ENCODE measurements at regions not wholly inside any gene's neighbourhood (a gene's known extent, or its start where the extent isn't known, plus 50 kb on each side); places are given as distances from the start of the nearest gene placed in this dataset.

GRCh38 chr18:55869556-55870501 lies 281.8 kb upstream of the TCF4 start:
- H3K36me3 Mint-ChIP-seq: no peaks in the 10 kb centered on the region

DNA sequence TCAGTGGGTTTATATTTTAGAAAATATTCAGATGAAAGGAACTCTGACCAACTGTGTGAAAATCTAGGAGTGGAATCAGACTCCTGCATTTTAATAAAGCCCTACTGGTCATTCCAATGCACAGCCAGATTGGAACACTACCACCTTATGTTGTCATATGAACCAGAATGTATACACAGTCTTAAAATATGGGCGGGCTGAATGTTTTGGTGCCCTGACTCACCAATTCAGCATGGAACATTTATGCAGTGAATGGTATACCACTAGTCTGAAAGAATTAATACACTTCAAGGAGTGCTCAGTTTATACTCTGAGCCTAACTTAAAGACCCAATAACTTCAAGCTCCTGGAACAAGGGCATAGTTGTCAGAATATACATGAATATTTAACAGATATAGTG lies 280.9 kb upstream of the TCF4 start:
- Mint-ChIP-seq H3K27me3 (no peaks in the 10 kb centered on the region), H3K36me3 (no peaks in the 10 kb centered on the region), H3K4me3 (no peak overlapping the region), H3K9me3 (no peaks in the 10 kb centered on the region), H3K4me1 (no peaks in the 10 kb centered on the region), H3K27ac (no peak overlapping the region)

More at GRCh38 chr18:55869556-55870501, 281.8 kb upstream of the TCF4 start:
- Mint-ChIP-seq H3K4me1 (no peaks in the 10 kb centered on the region), H3K27me3 (no peaks in the 10 kb centered on the region), H3K9me3 (no peaks in the 10 kb centered on the region), H3K4me3 (no peak overlapping the region), H3K27ac (no peak overlapping the region)

- Mint-ChIP-seq H3K27ac (no peak overlapping the region), H3K36me3 (no peaks in the 10 kb centered on the region), H3K4me1 (no peaks in the 10 kb centered on the region), H3K9me3 (no peaks in the 10 kb centered on the region), H3K27me3 (no peaks in the 10 kb centered on the region), H3K4me3 (no peak overlapping the region)
These were observed 278.9 kb upstream of the TCF4 start for GRCh38 chr18:55866886-55867285.

GRCh38 chr18:55866006-55866405 lies 278.0 kb upstream of the TCF4 start:
- H3K9me3 Mint-ChIP-seq: no peaks in the 10 kb centered on the region
- H3K4me1 Mint-ChIP-seq: no peaks in the 10 kb centered on the region
- H3K27me3 Mint-ChIP-seq: no peaks in the 10 kb centered on the region
- H3K4me3 Mint-ChIP-seq: no peak overlapping the region
- H3K27ac Mint-ChIP-seq: no peak overlapping the region
- H3K36me3 Mint-ChIP-seq: no peaks in the 10 kb centered on the region

- no peak overlapping the region for H3K4me3 Mint-ChIP-seq
- H3K9me3 Mint-ChIP-seq: no peaks in the 10 kb centered on the region
- H3K4me1 Mint-ChIP-seq: no peaks in the 10 kb centered on the region
- H3K27me3 Mint-ChIP-seq: peaks cover 7% of the 10 kb centered on the region
- H3K27ac Mint-ChIP-seq: no peak overlapping the region
- H3K36me3 Mint-ChIP-seq: no peaks in the 10 kb centered on the region
These were observed 276.3 kb upstream of the TCF4 start for GRCh38 chr18:55864281-55864680.

DNA sequence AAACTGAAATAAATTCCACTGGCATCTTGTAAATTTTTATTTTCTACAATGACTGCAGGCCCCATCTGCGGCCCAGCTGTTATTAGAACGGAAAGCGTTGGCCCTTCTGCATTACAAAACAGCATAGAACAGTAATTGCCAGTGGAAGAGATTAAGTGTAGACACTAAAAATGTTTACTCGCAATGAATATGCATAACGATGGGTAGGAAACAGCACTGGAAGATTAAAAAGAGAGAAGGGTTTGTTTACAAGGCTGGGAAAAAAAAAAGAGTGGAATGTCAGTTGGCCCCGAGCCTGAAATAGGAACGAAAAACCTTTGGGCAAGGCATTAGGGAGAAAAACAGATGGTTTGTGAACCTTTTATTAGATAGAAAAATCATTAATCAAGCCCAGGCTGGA lies 275.9 kb upstream of the TCF4 start:
- H3K4me3 Mint-ChIP-seq: no peak overlapping the region
- peaks cover 11% of the 10 kb centered on the region for H3K27me3 Mint-ChIP-seq
- H3K27ac Mint-ChIP-seq: no peak overlapping the region
- H3K9me3 Mint-ChIP-seq: no peaks in the 10 kb centered on the region
- no peaks in the 10 kb centered on the region for H3K36me3 Mint-ChIP-seq
- no peaks in the 10 kb centered on the region for H3K4me1 Mint-ChIP-seq

- H3K27ac Mint-ChIP-seq: no peak overlapping the region
- H3K4me1 Mint-ChIP-seq: no peaks in the 10 kb centered on the region
- H3K9me3 Mint-ChIP-seq: no peaks in the 10 kb centered on the region
- no peaks in the 10 kb centered on the region for H3K36me3 Mint-ChIP-seq
- no peak overlapping the region for H3K4me3 Mint-ChIP-seq
- peaks cover 11% of the 10 kb centered on the region for H3K27me3 Mint-ChIP-seq
These were observed 275.4 kb upstream of the TCF4 start for GRCh38 chr18:55863391-55863706.

GRCh38 chr18:55862693-55863390 lies 274.9 kb upstream of the TCF4 start:
- Mint-ChIP-seq H3K27me3 (peaks cover 11% of the 10 kb centered on the region), H3K27ac (no peak overlapping the region), H3K4me3 (no peak overlapping the region), H3K4me1 (no peaks in the 10 kb centered on the region), H3K9me3 (no peaks in the 10 kb centered on the region), H3K36me3 (no peaks in the 10 kb centered on the region)

DNA sequence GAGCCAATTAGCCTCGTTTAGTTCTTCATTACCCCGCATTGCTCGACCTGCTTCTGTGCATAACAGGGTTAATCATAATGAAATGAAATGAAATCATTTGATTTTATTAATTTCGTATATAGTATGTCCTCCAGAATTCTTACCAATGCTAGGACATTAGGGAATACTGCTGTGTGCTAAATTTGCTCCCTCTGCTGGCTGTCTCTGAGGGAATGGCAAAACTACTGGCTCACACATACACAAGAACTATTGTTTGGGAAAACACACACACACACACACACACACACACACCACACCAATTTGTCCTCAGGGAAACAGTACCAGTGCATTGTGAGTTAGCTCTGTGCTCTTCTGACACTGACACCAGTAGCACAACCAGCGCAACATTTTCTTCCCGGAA lies 273.3 kb upstream of the TCF4 start:
- Mint-ChIP-seq H3K36me3 (no peaks in the 10 kb centered on the region), H3K4me1 (no peaks in the 10 kb centered on the region), H3K4me3 (no peak overlapping the region), H3K9me3 (no peaks in the 10 kb centered on the region), H3K27me3 (peaks cover 11% of the 10 kb centered on the region), H3K27ac (no peak overlapping the region)

GRCh38 chr18:55858661-55859515 lies 270.9 kb upstream of the TCF4 start:
- Mint-ChIP-seq H3K36me3 (peaks cover 2% of the 10 kb centered on the region), H3K27ac (no peak overlapping the region), H3K27me3 (peaks cover 11% of the 10 kb centered on the region), H3K4me1 (no peaks in the 10 kb centered on the region), H3K9me3 (peaks cover 0 to 3% (median 0%) of the 10 kb centered on the region in 3 donors), H3K4me3 (peak overlapping the region in 1 of 4 donors; percentile 9)

- no peaks in the 10 kb centered on the region for H3K4me1 Mint-ChIP-seq
- H3K9me3 Mint-ChIP-seq: peaks cover 0 to 3% (median 0%) of the 10 kb centered on the region in 3 donors
- peaks cover 2% of the 10 kb centered on the region for H3K36me3 Mint-ChIP-seq
- H3K27ac Mint-ChIP-seq: peak overlapping the region in 1 of 3 donors; percentile 59
- H3K4me3 Mint-ChIP-seq: no peak overlapping the region
- peaks cover 11% of the 10 kb centered on the region for H3K27me3 Mint-ChIP-seq
These were observed 270.0 kb upstream of the TCF4 start for GRCh38 chr18:55857956-55858355.

- Mint-ChIP-seq H3K27me3 (peaks cover 11% of the 10 kb centered on the region), H3K9me3 (peaks cover 0 to 3% (median 0%) of the 10 kb centered on the region in 3 donors), H3K36me3 (peaks cover 2% of the 10 kb centered on the region), H3K4me1 (no peaks in the 10 kb centered on the region), H3K27ac (no peak overlapping the region), H3K4me3 (no peak overlapping the region)
These were observed 269.4 kb upstream of the TCF4 start for GRCh38 chr18:55857409-55857808.

DNA sequence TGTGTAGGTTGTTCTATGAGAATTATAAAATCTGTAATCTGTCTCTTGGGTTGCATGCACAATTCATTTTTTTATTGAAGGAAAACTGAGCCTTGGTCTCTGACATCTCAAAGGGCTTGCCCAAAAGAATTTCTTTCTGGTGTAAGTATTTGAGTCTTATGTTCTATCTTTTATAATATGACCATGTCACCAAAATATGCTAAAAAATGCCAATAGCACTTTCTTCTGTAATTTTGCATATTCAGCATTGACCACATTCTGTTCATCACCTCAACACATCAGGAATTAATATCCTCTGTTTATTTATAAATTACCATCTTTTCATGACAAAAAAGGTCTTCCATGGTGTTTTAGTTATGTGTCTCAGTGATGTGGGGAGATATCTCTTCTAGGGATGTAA lies 268.7 kb upstream of the TCF4 start:
- H3K27me3 Mint-ChIP-seq: peaks cover 11% of the 10 kb centered on the region
- peaks cover 0 to 3% (median 0%) of the 10 kb centered on the region in 3 donors for H3K9me3 Mint-ChIP-seq
- H3K4me3 Mint-ChIP-seq: no peak overlapping the region
- H3K4me1 Mint-ChIP-seq: no peaks in the 10 kb centered on the region
- no peak overlapping the region for H3K27ac Mint-ChIP-seq
- peaks cover 2% of the 10 kb centered on the region for H3K36me3 Mint-ChIP-seq

- no peaks in the 10 kb centered on the region for H3K4me1 Mint-ChIP-seq
- H3K27ac Mint-ChIP-seq: no peak overlapping the region
- H3K36me3 Mint-ChIP-seq: peaks cover 2% of the 10 kb centered on the region
- peaks cover 11% of the 10 kb centered on the region for H3K27me3 Mint-ChIP-seq
- no peak overlapping the region for H3K4me3 Mint-ChIP-seq
- peaks cover 0 to 3% (median 0%) of the 10 kb centered on the region in 3 donors for H3K9me3 Mint-ChIP-seq
These were observed 268.2 kb upstream of the TCF4 start for GRCh38 chr18:55856229-55856628.

GRCh38 chr18:55853268-55853667 lies 265.3 kb upstream of the TCF4 start:
- Mint-ChIP-seq H3K27me3 (peaks cover 1% of the 10 kb centered on the region), H3K27ac (no peak overlapping the region), H3K36me3 (peaks cover 2% of the 10 kb centered on the region), H3K4me1 (no peaks in the 10 kb centered on the region), H3K9me3 (peaks cover 0 to 3% (median 0%) of the 10 kb centered on the region in 3 donors), H3K4me3 (no peak overlapping the region)

All from IgD-negative memory B cell (primary cell).